ENCODE measurements at regions not wholly inside any gene's neighbourhood (a gene's known extent, or its start where the extent isn't known, plus 50 kb on each side); places are given as distances from the start of the nearest gene placed in this dataset.
"Not testable (repeated sequence)": the region's sequence is repeated elsewhere in the genome, so short reads cannot be mapped to it uniquely, and the experiment has no call there.

- not testable (repeated sequence) for H3K27ac Mint-ChIP-seq; H3K4me2 ChIP-seq; H3K27ac ChIP-seq (ENCODE audit: low read depth); H3K9me2 ChIP-seq (ENCODE audit: insufficient read depth); H3K27me3 ChIP-seq (ENCODE audit: insufficient read depth); H3K4me1 Mint-ChIP-seq; H3K27me3 Mint-ChIP-seq (ENCODE audit: insufficient read depth, low read depth, poor library complexity); H3K4me1 ChIP-seq (ENCODE audit: insufficient read depth); H4K20me1 ChIP-seq (replicated peaks; ENCODE audit: insufficient read depth); H3K79me2 ChIP-seq (replicated peaks; ENCODE audit: insufficient read depth); H3K9me3 Mint-ChIP-seq; H3K4me3 ChIP-seq; H3K36me3 ChIP-seq (ENCODE audit: insufficient read depth); H2AFZ ChIP-seq; H3K36me3 Mint-ChIP-seq (ENCODE audit: low read depth); ATAC-seq; DNase-seq (ENCODE audit: low spot score); H3F3A ChIP-seq (replicated peaks; ENCODE audit: low read depth); H3K4me3 Mint-ChIP-seq
Measured at GRCh38 chr14:53712901-53713300, 243.7 kb downstream of the BMP4 start.

- Histone ChIP-seq H3K27me3 (ENCODE audit: insufficient read depth) (no peaks in the 10 kb centered on the region), H3K9me2 (ENCODE audit: insufficient read depth) (peaks cover 4% of the 10 kb centered on the region; the same call in 1 of the 2 replicates), H4K20me1 (replicated peaks; ENCODE audit: insufficient read depth) (no peaks in the 10 kb centered on the region), H3K4me2 (no peak overlapping the region), H3K79me2 (replicated peaks; ENCODE audit: insufficient read depth) (no peaks in the 10 kb centered on the region), H3F3A (replicated peaks; ENCODE audit: low read depth) (no peaks in the 10 kb centered on the region), H3K27ac (ENCODE audit: low read depth) (no peak overlapping the region), H3K4me3 (no peak overlapping the region), H2AFZ (no peak overlapping the region), H3K4me1 (ENCODE audit: insufficient read depth) (no peaks in the 10 kb centered on the region; the same call in 1 of the 2 replicates), H3K36me3 (ENCODE audit: insufficient read depth) (peaks cover 3% of the 10 kb centered on the region; the same call in 1 of the 2 replicates)
- H3K36me3 Mint-ChIP-seq (ENCODE audit: low read depth) = no peaks in the 10 kb centered on the region
- H3K9me3 Mint-ChIP-seq = 0 out of 3 replicates have a peak, but pooled peaks cover 2% of the 10 kb centered on the region
- no peak overlapping the region for H3K4me3 Mint-ChIP-seq
- peaks cover 5% of the 10 kb centered on the region for H3K27me3 Mint-ChIP-seq (ENCODE audit: insufficient read depth, low read depth, poor library complexity)
- H3K4me1 Mint-ChIP-seq = peaks cover 5% of the 10 kb centered on the region; the same call in 2 of the 3 replicates
- ATAC-seq (peak; percentile 34; the same call in 2 of the 3 replicates), DNase-seq (ENCODE audit: low spot score) (no peak)
- TF ChIP-seq STAT1 (IDR thresholded peaks at IDR 0.05; ENCODE audit: unreplicated experiment) = no peak
- TF ChIP-seq POLR2AphosphoS5 (IDR thresholded peaks at IDR 0.05; ENCODE audit: low read depth) = no peak
- TF ChIP-seq EZH2 (IDR thresholded peaks at IDR 0.05; ENCODE audit: low read depth, unreplicated experiment) = no peak
- TF ChIP-seq ZNF114 (CRISPR knock-in tag; IDR thresholded peaks at IDR 0.05) = no peak
- TF ChIP-seq ZNF331 (CRISPR knock-in tag; IDR thresholded peaks at IDR 0.05; ENCODE audit: low read depth) = no peak
- TF ChIP-seq CREB1 (CRISPR knock-in tag; IDR thresholded peaks at IDR 0.05; ENCODE audit: low read depth) = no peak
- no peak for TF ChIP-seq ETS1 (IDR thresholded peaks at IDR 0.05)
- no peak for TF ChIP-seq EZH2phosphoT487 (IDR thresholded peaks at IDR 0.05; ENCODE audit: unreplicated experiment)
- no peak overlapping the region for H3K27ac Mint-ChIP-seq
Measured at GRCh38 chr14:53711205-53711604, 245.4 kb downstream of the BMP4 start.

- peaks cover 4% of the 10 kb centered on the region; the same call in 1 of the 2 replicates for H3K9me2 ChIP-seq (ENCODE audit: insufficient read depth)
- DNase-seq (ENCODE audit: low spot score) (no peak), ATAC-seq (no peak)
- no peaks in the 10 kb centered on the region for H4K20me1 ChIP-seq (replicated peaks; ENCODE audit: insufficient read depth)
- H3K4me1 ChIP-seq (ENCODE audit: insufficient read depth) = no peaks in the 10 kb centered on the region; the same call in 1 of the 2 replicates
- Mint-ChIP-seq H3K9me3 (0 out of 3 replicates have a peak, but pooled peaks cover 2% of the 10 kb centered on the region), H3K4me1 (peaks cover 5% of the 10 kb centered on the region; the same call in 2 of the 3 replicates), H3K36me3 (ENCODE audit: low read depth) (no peaks in the 10 kb centered on the region), H3K4me3 (no peak overlapping the region), H3K27ac (no peak overlapping the region), H3K27me3 (ENCODE audit: insufficient read depth, low read depth, poor library complexity) (peaks cover 5% of the 10 kb centered on the region)
- no peaks in the 10 kb centered on the region for H3K79me2 ChIP-seq (replicated peaks; ENCODE audit: insufficient read depth)
- H3K4me2 ChIP-seq = no peak overlapping the region
- no peaks in the 10 kb centered on the region for H3F3A ChIP-seq (replicated peaks; ENCODE audit: low read depth)
- H3K27me3 ChIP-seq (ENCODE audit: insufficient read depth) = no peaks in the 10 kb centered on the region
- peak overlapping the region; percentile 23; the same call in 1 of the 2 replicates for H2AFZ ChIP-seq
- no peak overlapping the region for H3K27ac ChIP-seq (ENCODE audit: low read depth)
- H3K36me3 ChIP-seq (ENCODE audit: insufficient read depth) = peaks cover 3% of the 10 kb centered on the region; the same call in 1 of the 2 replicates
- H3K4me3 ChIP-seq = no peak overlapping the region
- no peak for TF ChIP-seq NANOG (IDR thresholded peaks at IDR 0.05; ENCODE audit: borderline replicate concordance)
- no peak for TF ChIP-seq STAT1 (IDR thresholded peaks at IDR 0.05; ENCODE audit: unreplicated experiment)
- TF ChIP-seq CTCF (conservative IDR thresholded peaks at IDR 0.05; ENCODE audit: low read depth in 2 of 2) = no peak
- no peak for TF ChIP-seq ZNF114 (CRISPR knock-in tag; IDR thresholded peaks at IDR 0.05)
- TF ChIP-seq ZNF331 (CRISPR knock-in tag; IDR thresholded peaks at IDR 0.05; ENCODE audit: low read depth) = no peak
- no peak for TF ChIP-seq POLR2AphosphoS5 (IDR thresholded peaks at IDR 0.05; ENCODE audit: low read depth)
- no peak for TF ChIP-seq REST (IDR thresholded peaks at IDR 0.05; ENCODE audit: unreplicated experiment)
Measured at GRCh38 chr14:53710615-53711014, 246.0 kb downstream of the BMP4 start.

Measured in GM23338 (cell line).